ENCODE measurements at regions not wholly inside any gene's neighbourhood (a gene's known extent, or its start where the extent isn't known, plus 50 kb on each side); places are given as distances from the start of the nearest gene placed in this dataset.
"Not testable (repeated sequence)": the region's sequence is repeated elsewhere in the genome, so short reads cannot be mapped to it uniquely, and the experiment has no call there.

DNA sequence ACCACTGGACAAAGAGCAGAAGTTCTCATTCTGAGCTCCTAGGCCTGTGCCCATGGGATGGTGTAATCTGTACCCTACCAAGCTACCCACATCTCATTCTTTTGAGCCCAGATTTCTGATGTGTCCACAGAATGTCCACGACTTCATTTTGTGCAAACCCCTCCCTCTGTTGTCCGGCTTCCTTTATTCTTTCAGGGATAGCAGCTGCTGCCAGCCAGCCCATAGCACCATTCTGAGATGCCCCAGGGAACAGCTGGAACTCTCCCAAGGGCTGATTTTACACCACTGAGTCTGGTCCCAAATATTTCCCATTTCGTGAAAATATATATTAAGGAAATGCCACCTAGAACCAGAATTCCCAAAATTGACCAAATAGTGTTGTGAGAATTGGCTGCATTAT is 236.6 kb downstream of the SATB1 start:
- DNase-seq (ENCODE audit: low spot score) = no peak
- TF ChIP-seq, protein P1, sequence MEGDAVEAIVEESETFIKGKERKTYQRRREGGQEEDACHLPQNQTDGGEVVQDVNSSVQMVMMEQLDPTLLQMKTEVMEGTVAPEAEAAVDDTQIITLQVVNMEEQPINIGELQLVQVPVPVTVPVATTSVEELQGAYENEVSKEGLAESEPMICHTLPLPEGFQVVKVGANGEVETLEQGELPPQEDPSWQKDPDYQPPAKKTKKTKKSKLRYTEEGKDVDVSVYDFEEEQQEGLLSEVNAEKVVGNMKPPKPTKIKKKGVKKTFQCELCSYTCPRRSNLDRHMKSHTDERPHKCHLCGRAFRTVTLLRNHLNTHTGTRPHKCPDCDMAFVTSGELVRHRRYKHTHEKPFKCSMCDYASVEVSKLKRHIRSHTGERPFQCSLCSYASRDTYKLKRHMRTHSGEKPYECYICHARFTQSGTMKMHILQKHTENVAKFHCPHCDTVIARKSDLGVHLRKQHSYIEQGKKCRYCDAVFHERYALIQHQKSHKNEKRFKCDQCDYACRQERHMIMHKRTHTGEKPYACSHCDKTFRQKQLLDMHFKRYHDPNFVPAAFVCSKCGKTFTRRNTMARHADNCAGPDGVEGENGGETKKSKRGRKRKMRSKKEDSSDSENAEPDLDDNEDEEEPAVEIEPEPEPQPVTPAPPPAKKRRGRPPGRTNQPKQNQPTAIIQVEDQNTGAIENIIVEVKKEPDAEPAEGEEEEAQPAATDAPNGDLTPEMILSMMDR (IDR thresholded peaks at IDR 0.05) = no peak
- H3K36me3 Mint-ChIP-seq (ENCODE audit: low read depth) = no peaks in the 10 kb centered on the region
- H3K4me3 Mint-ChIP-seq (ENCODE audit: unreplicated experiment) = no peak overlapping the region
- no peaks in the 10 kb centered on the region for H3K27me3 Mint-ChIP-seq (ENCODE audit: low read depth)
- no peak overlapping the region for H3K27ac Mint-ChIP-seq (ENCODE audit: unreplicated experiment)
- H3K4me1 Mint-ChIP-seq (ENCODE audit: low read depth) = no peaks in the 10 kb centered on the region
- H3K9me3 Mint-ChIP-seq (ENCODE audit: low read depth) = peaks cover 4% of the 10 kb centered on the region

DNA sequence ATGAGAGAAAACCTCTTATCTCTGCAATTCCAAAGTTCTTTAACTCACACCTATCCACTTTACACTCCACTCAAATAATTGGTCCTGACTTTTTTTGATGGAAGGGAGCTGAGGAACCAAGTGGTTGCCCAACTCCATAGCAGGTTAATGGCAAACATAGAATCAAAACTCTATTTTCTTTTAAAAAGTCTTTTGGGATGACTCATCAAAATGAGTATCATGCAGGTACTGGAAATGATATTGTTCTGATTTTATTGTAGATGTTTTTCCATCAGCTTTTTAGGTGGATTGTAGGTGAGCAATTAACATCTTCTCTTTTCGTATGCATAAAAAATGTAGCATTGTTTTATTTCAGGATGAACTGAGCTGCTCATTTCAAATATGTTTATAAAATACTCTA is 239.5 kb downstream of the SATB1 start:
- peaks cover 7% of the 10 kb centered on the region for H3K9me3 Mint-ChIP-seq (ENCODE audit: low read depth)
- H3K27ac Mint-ChIP-seq (ENCODE audit: unreplicated experiment) = no peak overlapping the region

DNA sequence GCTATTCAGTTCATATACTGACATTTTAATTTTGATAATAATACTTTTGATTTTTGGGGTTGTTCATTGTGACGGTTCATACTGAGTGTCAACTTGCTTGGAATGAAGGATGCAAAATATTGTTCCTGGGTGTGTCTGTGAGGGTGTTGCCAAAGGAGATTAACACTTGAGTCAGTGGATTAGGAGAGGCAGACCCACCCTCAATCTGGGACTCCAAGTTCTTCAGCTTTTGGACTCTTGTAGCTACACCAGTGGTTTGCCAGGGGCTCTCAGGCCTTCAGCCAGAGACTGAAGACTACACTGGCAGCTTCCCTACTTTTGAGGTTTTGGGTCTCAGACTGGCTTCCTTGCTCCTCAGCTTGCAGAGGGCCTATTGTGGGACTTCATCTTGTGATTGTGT is 242.2 kb downstream of the SATB1 start:
- not testable (repeated sequence) for H3K4me3 Mint-ChIP-seq (ENCODE audit: unreplicated experiment); H3K9me3 Mint-ChIP-seq (ENCODE audit: low read depth); H3K27ac Mint-ChIP-seq (ENCODE audit: unreplicated experiment); H3K4me1 Mint-ChIP-seq (ENCODE audit: low read depth); H3K27me3 Mint-ChIP-seq (ENCODE audit: low read depth); H3K36me3 Mint-ChIP-seq (ENCODE audit: low read depth); DNase-seq (ENCODE audit: low spot score)

More for the DNA sequence above, 239.5 kb downstream of the SATB1 start:
- TF ChIP-seq, protein P1 (IDR thresholded peaks at IDR 0.05) = no peak
- no peak for DNase-seq (ENCODE audit: low spot score)
- no peak overlapping the region for H3K4me3 Mint-ChIP-seq (ENCODE audit: unreplicated experiment)
- H3K27me3 Mint-ChIP-seq (ENCODE audit: low read depth) = no peaks in the 10 kb centered on the region
- no peaks in the 10 kb centered on the region for H3K4me1 Mint-ChIP-seq (ENCODE audit: low read depth)
- H3K36me3 Mint-ChIP-seq (ENCODE audit: low read depth) = no peaks in the 10 kb centered on the region

DNA sequence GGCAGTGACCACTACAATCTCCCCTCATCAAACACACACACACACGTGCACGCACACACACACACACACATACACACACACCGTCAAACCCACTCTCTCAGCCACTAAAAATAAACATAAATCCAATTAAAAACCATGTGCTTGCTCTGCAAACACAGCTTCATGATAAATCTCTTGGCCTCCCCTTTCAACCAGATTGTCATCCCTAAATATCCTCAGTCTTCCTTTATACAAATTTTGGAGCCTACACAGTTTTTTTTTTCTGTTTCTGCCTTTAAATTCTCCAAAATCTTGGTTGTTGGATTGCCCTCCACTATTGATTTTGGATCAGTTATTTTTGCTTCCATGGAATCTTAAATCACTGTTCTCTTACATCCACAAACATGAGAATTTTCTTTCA is 245.6 kb downstream of the SATB1 start:
- Mint-ChIP-seq H3K9me3 (ENCODE audit: low read depth) (peaks cover 12% of the 10 kb centered on the region), H3K27ac (ENCODE audit: unreplicated experiment) (no peak overlapping the region), H3K36me3 (ENCODE audit: low read depth) (no peaks in the 10 kb centered on the region), H3K4me1 (ENCODE audit: low read depth) (no peaks in the 10 kb centered on the region), H3K27me3 (ENCODE audit: low read depth) (no peaks in the 10 kb centered on the region), H3K4me3 (ENCODE audit: unreplicated experiment) (no peak overlapping the region)
- TF ChIP-seq, protein P1 (IDR thresholded peaks at IDR 0.05) = no peak
- no peak for DNase-seq (ENCODE audit: low spot score)

DNA sequence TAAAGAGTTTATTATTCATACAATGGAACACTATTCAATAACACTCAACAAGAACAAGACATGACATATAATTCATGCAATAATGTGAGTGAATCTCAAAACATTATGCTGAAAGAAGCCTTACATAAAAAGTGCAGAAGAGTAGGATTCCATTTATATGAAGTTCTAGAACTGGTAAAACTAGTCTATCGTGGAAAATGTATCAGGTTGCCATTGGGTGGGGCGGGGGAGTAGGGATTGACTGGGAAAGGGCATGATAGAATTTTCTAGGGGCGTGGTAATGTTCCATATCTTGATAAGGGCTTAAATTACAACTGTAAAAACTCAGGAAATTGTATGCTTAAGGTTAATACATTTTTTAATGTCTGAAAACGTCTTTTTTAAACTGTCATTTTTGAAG is 247.9 kb downstream of the SATB1 start:
- H3K9me3 Mint-ChIP-seq (ENCODE audit: low read depth) = peaks cover 12% of the 10 kb centered on the region
- no peak overlapping the region for H3K27ac Mint-ChIP-seq (ENCODE audit: unreplicated experiment)
- no peak for DNase-seq (ENCODE audit: low spot score)
- peaks cover 5% of the 10 kb centered on the region for H3K36me3 Mint-ChIP-seq (ENCODE audit: low read depth)
- TF ChIP-seq, protein P1 (IDR thresholded peaks at IDR 0.05) = no peak
- no peaks in the 10 kb centered on the region for H3K4me1 Mint-ChIP-seq (ENCODE audit: low read depth)
- H3K4me3 Mint-ChIP-seq (ENCODE audit: unreplicated experiment) = no peak overlapping the region
- H3K27me3 Mint-ChIP-seq (ENCODE audit: low read depth) = no peaks in the 10 kb centered on the region

DNA sequence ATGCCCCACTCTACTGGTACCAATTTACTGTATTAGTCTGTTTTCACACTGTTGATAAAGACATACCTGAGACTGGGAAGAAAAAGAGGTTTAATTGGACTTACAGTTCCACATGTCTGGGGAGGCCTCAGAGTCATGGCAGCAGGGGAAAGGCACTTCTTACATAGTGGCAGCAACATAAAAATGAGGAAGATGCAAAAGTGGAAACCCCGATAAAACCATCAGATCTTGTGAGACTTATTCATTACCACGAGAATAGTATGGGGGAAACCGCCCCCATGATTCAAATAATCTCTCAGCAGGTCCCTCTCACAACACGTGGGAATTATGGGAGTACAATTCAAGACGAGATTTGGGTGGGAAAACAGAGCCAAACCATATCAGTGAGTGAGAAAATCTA is 251.2 kb downstream of the SATB1 start:
- not testable (repeated sequence) for DNase-seq (ENCODE audit: low spot score); H3K4me3 Mint-ChIP-seq (ENCODE audit: unreplicated experiment); H3K27me3 Mint-ChIP-seq (ENCODE audit: low read depth); H3K36me3 Mint-ChIP-seq (ENCODE audit: low read depth); H3K27ac Mint-ChIP-seq (ENCODE audit: unreplicated experiment); H3K4me1 Mint-ChIP-seq (ENCODE audit: low read depth)
- peaks cover 13% of the 10 kb centered on the region for H3K9me3 Mint-ChIP-seq (ENCODE audit: low read depth)

Measured in chondrocyte (in vitro differentiated cells).